Epithelial cell of esophagus (primary cell): ENCODE measurements at regions not wholly inside any gene's neighbourhood (a gene's known extent, or its start where the extent isn't known, plus 50 kb on each side); places are given as distances from the start of the nearest gene placed in this dataset.

ENCODE experiments used
- DNase-seq: peaks from one replicate; pipeline ENCODE4 v3.0.0; 2010; ENCODE audit warnings: low read depth
- H3K4me3 ChIP-seq: 2 replicates; pipeline ENCODE4 v1.5.1; 2011; ENCODE audit warnings: mild to moderate bottlenecking, low read length, control low read depth
- CTCF ChIP-seq: IDR thresholded peaks from 2 replicates; pipeline ENCODE4 v1.5.1; 2011; ENCODE audit warnings: low read depth, mild to moderate bottlenecking, low read length, control low read depth, inconsistent platforms; ENCODE audit not compliant: insufficient read depth; ENCODE audit errors: missing control alignments

- TF ChIP-seq CTCF: no peak
- DNase-seq: no peak
- H3K4me3 ChIP-seq: no peak overlapping the region
These were observed 268.1 kb downstream of the BUD13 start for GRCh38 chr11:116504541-116505297.

DNA sequence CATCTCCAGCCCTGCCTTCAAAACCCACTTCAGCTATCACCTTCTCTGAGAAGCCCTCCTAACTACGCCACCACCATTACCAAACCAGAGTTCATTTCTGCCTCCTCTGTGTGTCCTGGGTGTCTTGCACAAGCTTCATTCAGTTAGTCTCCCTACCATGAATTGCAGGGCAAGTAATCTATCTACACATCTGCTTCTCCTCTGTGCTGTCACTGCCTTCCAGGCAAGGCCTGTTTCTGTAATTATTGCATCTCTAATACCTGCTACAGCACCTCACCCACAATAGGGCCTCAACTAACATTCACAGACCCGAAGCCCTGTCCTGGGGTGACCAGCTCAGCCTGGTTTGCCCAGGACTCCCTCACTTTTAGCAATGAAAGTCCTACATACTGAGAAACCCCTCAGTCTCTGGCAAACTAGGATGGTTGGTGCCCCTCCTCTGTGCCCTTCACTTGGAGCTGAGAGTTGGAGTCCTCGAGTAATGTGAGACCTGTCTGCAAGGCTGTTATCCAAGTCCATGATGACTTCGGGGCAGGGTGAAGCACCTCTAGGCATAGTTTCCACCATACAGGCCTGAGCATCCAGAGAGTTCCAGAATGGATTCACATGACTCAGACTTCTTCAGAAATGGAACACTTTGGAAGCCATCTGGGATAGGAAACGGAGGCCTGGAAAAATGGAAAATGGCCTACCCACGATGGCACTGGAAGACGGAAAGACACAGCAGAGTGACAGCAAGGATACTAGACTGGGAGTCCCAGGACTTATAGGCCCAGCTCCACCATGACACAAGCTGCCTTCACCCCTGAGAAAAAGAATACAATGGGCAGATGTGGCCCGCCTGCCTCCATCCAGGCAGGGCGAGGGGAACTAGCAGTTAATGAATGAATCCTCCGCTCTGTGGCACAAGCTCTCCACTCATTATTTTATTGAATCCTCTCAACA is 269.3 kb downstream of the BUD13 start:
- no peak overlapping the region for H3K4me3 ChIP-seq
- TF ChIP-seq CTCF: no peak
- DNase-seq: no peak

DNA sequence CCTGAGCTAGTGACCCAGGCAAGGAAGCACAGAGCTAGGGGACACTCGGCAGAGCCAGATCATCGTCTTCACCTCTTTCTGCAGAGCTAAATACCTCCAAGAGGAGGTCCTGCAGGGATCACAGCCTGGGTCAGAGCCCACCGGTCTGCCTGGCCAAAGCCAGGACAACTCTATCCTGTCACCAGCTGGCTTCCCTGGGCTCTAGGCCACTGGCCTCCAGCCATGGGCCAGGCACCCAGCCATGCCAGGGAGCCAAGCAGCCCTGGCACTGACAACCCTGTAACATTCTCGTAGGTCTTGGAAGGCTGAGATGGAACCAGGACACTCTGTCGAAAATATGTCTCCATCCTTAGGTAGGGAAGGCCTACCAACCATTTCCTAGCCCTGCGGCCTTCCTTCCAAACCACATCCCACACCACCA is 270.1 kb downstream of the BUD13 start:
- DNase-seq: no peak
- no peak overlapping the region for H3K4me3 ChIP-seq
- TF ChIP-seq CTCF: no peak

DNA sequence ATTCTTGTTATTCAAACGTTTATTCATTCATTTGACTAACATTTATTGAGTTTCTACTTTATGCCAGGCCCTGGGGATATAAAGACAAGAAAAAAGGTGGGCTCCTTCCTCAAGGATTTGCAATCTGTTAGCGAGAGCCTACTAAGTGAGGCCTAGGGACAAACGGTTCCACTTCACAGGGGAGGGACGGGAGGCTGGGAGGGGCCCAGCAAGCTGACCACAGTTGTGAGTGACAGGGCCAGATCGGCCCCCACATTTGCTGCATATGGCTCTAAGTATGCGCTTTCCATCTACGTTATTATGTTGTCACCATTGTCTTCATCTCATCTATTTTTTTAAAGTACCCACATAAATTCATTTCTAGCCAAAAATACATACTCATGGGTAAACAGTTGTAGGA is 271.1 kb downstream of the BUD13 start:
- no peak overlapping the region for H3K4me3 ChIP-seq
- no peak for DNase-seq
- no peak for TF ChIP-seq CTCF

DNA sequence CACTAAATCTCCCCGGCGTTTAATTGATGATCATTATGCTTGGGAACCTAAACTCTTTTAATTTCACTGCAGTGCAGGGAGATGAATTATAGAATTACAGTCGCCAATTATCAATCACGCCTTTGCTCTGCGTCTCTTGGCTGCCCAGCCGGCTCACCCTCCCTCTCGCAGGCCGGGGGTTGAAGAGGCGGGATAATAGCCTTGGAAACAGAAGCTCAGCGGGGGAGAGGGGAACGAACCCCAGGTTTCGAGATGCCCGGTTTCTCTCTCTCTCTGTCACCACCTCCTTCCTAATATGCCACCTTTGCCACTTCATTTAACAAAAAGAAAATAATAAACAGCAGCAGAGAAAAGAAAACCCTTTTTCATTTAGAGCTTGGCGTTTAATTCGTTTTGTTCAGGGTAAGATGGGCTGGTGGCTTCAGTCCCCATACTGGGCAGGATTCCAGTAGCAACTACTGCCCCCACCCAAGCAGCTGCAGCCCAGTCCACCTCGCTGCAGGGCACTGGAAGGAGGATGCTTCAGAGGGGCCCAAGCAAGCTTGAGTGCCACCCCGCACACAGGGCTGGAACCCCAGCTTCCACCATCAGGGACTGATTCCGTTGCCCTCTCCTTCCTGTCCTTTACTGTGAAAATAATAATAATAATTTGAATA is 271.7 kb downstream of the BUD13 start:
- no peak overlapping the region for H3K4me3 ChIP-seq
- TF ChIP-seq CTCF: no peak
- DNase-seq: no peak

DNA sequence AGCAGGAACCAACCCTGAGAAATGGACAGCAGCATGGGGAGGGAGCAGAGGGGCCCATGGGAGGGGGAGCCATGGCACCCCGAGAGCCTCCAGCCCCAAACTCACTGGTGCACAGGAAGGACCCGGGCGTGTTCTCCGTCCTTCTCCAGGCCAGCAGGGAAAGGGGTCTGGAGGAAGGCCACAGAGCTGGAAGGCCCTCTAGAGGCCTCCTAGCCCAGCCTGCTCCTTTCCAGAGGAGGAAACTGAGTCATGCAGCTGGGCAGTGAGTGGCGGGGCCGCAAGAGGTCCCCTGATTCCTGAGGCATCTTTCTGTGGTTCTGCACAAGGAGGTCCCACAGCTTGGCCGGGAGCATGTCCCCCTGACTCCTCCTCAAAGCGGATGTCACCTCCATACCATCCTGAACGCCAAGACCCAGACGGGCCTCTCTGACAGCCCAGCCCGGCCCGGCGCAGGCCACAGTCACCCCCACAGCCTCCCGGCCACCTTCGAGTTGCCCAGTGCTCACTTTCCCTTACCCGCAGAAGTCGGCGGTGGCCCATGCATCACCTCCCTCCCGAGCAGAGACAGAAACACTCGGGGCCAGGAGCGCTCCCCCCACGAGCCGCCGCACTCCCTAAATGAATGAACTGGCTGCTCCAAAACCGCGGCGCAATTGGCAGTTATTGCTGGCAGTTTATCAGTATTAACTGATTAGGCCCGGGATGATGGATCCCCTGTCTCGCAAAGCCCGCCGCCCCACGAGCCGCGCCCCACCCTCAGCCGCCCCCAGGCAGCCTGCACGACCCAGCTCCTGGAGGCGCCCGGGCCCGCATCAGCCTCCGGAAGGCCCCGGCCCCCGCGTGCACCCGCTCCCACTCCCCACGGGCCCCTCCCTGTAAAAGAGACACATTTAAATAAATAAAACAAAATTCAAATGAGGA is 272.5 kb downstream of the BUD13 start:
- DNase-seq: no peak
- TF ChIP-seq CTCF: no peak
- H3K4me3 ChIP-seq: no peak overlapping the region
